ENCODE measurements at regions not wholly inside any gene's neighbourhood (a gene's known extent, or its start where the extent isn't known, plus 50 kb on each side); places are given as distances from the start of the nearest gene placed in this dataset.

GRCh38 chr20:57768519-57768918, 58.7 kb upstream of the PMEPA1 start:
- Histone ChIP-seq H4K8ac (ENCODE audit: extremely low read depth, insufficient read depth, low read length) (no peak overlapping the region), H4K91ac (replicated peaks; ENCODE audit: insufficient read length, low read length) (no peak overlapping the region), H3K36me3 (ENCODE audit: control insufficient read depth in 2 of 4, insufficient read depth in 4 of 4, low read length in 3 of 4) (no peaks in the 10 kb centered on the region), H2BK15ac (ENCODE audit: low read length) (no peak overlapping the region), H3K56ac (replicated peaks; ENCODE audit: insufficient read length, low read depth, low read length) (no peak overlapping the region), H2AK5ac (ENCODE audit: low read depth, low read length) (no peak overlapping the region), H3K4me2 (ENCODE audit: insufficient read depth in 1 of 2, low read depth in 2 of 2, low read length in 2 of 2) (no peak overlapping the region), H3K79me1 (ENCODE audit: low read depth, low read length) (no peaks in the 10 kb centered on the region), H3K23ac (ENCODE audit: insufficient read length) (no peak overlapping the region), H3K9me3 (ENCODE audit: insufficient read depth in 2 of 2, low read depth in 1 of 2, low read length in 1 of 2) (no peaks in the 10 kb centered on the region), H3K4me3 (ENCODE audit: extremely low read depth in 1 of 4, insufficient read depth in 2 of 4, low read depth in 3 of 4, low read length in 4 of 4) (no peak overlapping the region), H3K18ac (ENCODE audit: extremely low read depth, low read length) (no peak overlapping the region), H3K27ac (ENCODE audit: low read depth, low read length) (no peak overlapping the region), H3K4ac (replicated peaks; ENCODE audit: insufficient read length, low read depth, low read length) (no peak overlapping the region), H4K5ac (ENCODE audit: insufficient read length, low read depth, low read length) (no peak overlapping the region), H3K27me3 (replicated peaks in 1 of 4; ENCODE audit: control insufficient read depth in 3 of 4, extremely low read depth in 1 of 4, insufficient read depth in 3 of 4, low read length in 3 of 4) (no peaks in the 10 kb centered on the region), H3K4me1 (replicated peaks in 1 of 4; ENCODE audit: control insufficient read depth in 3 of 4, insufficient read depth in 4 of 4, low read length in 3 of 4) (peaks cover 0 to 5% (median 3%) of the 10 kb centered on the region in 4 experiments; a peak in 3 of 7 replicates), H2BK120ac (replicated peaks; ENCODE audit: low read depth, low read length) (no peak overlapping the region), H2BK5ac (ENCODE audit: low read depth, low read length) (no peak overlapping the region), H3K9ac (replicated peaks in 1 of 4; ENCODE audit: extremely low read depth in 1 of 4, low read depth in 3 of 4, low read length in 3 of 4) (no peak overlapping the region), H4K20me1 (replicated peaks in 1 of 2; ENCODE audit: control insufficient read depth in 1 of 2, insufficient read depth in 2 of 2, low read length in 2 of 2) (no peaks in the 10 kb centered on the region), H2BK20ac (ENCODE audit: low read length) (no peak overlapping the region), H2AFZ (ENCODE audit: low read length) (no peak overlapping the region), H2BK12ac (ENCODE audit: low read depth, low read length) (no peak overlapping the region), H3K14ac (ENCODE audit: insufficient read length) (no peak overlapping the region), H3K23me2 (ENCODE audit: low read depth, low read length) (no peaks in the 10 kb centered on the region), H3K79me2 (ENCODE audit: control insufficient read depth in 1 of 2, insufficient read depth in 2 of 2, low read length in 2 of 2) (no peaks in the 10 kb centered on the region)
- DNase-seq (ENCODE audit: low read depth in 1 of 2, low spot score in 2 of 2) (no peak), FAIRE-seq (no peak)
- POLR2A ChIA-PET (ENCODE audit: partially characterized antibody) = no interaction called here
- TF ChIP-seq PHF8 (conservative IDR thresholded peaks at IDR 0.05; ENCODE audit: low read depth, low read length) = no peak
- TF ChIP-seq CBX8 (IDR thresholded peaks at IDR 0.05; ENCODE audit: borderline replicate concordance, low read depth, low read length) = no peak
- no peak for TF ChIP-seq CREB1 (IDR thresholded peaks at IDR 0.05)
- TF ChIP-seq NANOG (IDR thresholded peaks at IDR 0.05; ENCODE audit: insufficient read depth, low read depth, low read length, poor library complexity, severe bottlenecking) = no peak
- TF ChIP-seq POU5F1 (IDR thresholded peaks at IDR 0.05; ENCODE audit: low read depth, low read length) = no peak
- CTCF ChIA-PET (ENCODE audit: partially characterized antibody) = no interaction called here
- 95% methylated on average over 1 of the region's 1 CpG; no CpG with 5 or more reads in 1 of the 2 experiments for WGBS, 2 experiments (ENCODE audit: extremely low coverage in 1 of 2, insufficient coverage in 1 of 2, insufficient read length in 1 of 2, insufficient replicate concordance in 2 of 2, low coverage in 1 of 2, low lambda C conversion rate in 2 of 2, missing lambda C conversion rate in 1 of 2)

Data from H1 (cell line).